ENCODE measurements at regions not wholly inside any gene's neighbourhood (a gene's known extent, or its start where the extent isn't known, plus 50 kb on each side); places are given as distances from the start of the nearest gene placed in this dataset.

DNA sequence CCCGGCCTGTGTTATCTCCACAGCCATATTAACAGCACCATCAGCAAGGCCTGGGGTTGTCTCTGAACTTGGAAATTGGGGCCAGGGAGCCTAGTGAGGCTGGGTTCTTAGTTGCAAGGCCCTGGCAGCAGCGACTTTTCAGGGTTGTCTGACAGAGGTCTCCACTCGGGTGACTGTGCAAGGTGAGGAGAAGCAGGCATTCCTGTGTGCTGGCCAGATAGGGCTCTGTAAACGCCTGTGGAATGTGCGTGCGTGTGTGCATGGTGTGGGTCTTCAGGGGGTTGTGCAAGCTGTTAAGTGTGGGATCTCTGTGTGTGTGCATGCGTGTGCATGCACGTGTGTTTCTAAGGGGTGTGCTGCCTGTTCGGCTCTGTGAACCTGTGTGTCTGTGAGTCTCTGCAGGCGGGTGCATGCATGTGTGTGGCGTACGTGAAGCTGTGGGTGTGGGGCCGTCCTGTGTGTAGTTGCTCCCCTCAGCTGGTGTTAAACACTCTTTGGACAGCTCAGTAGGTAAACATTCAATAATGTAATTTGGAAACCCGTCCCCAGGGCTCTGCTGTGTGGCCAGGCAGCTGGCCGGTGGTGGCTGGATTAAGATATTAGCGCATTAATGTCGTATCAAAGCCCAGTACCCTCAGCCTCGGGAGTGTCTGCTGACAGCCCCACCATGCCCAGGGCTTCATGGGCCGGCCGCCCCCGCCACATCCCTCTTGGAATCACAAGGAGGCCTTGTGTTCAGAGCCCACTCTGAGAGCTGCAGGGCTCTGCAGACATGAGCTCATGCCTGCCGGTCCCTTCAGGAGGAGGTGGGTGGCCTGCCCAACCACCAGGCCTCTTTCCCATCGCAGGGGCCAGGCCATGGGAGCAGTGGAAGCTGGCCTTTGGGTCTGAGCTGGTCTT lies 189.9 kb downstream of the FOXD2 start:
- no peaks in the 10 kb centered on the region for H3K27me3 ChIP-seq (ENCODE audit: control insufficient read depth, insufficient read depth, low read length)
- TF ChIP-seq, protein P1, sequence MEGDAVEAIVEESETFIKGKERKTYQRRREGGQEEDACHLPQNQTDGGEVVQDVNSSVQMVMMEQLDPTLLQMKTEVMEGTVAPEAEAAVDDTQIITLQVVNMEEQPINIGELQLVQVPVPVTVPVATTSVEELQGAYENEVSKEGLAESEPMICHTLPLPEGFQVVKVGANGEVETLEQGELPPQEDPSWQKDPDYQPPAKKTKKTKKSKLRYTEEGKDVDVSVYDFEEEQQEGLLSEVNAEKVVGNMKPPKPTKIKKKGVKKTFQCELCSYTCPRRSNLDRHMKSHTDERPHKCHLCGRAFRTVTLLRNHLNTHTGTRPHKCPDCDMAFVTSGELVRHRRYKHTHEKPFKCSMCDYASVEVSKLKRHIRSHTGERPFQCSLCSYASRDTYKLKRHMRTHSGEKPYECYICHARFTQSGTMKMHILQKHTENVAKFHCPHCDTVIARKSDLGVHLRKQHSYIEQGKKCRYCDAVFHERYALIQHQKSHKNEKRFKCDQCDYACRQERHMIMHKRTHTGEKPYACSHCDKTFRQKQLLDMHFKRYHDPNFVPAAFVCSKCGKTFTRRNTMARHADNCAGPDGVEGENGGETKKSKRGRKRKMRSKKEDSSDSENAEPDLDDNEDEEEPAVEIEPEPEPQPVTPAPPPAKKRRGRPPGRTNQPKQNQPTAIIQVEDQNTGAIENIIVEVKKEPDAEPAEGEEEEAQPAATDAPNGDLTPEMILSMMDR (IDR thresholded peaks at IDR 0.05), result no peak
- no peak overlapping the region for H3K9ac ChIP-seq
- H3K4me3 ChIP-seq (ENCODE audit: low read depth, low read length), result no peak overlapping the region
- H3K4me2 ChIP-seq (ENCODE audit: low read length), result no peak overlapping the region
- no peak overlapping the region for H3K27ac ChIP-seq
- no peaks in the 10 kb centered on the region for H3K36me3 ChIP-seq (ENCODE audit: control insufficient read depth, insufficient read depth, low read length)
- H3K79me2 ChIP-seq, result no peaks in the 10 kb centered on the region
- no peak overlapping the region for H2AFZ ChIP-seq
- H3K9me3 ChIP-seq (ENCODE audit: control insufficient read depth, low read length), result no peaks in the 10 kb centered on the region
- no peaks in the 10 kb centered on the region for H3K4me1 ChIP-seq

DNA sequence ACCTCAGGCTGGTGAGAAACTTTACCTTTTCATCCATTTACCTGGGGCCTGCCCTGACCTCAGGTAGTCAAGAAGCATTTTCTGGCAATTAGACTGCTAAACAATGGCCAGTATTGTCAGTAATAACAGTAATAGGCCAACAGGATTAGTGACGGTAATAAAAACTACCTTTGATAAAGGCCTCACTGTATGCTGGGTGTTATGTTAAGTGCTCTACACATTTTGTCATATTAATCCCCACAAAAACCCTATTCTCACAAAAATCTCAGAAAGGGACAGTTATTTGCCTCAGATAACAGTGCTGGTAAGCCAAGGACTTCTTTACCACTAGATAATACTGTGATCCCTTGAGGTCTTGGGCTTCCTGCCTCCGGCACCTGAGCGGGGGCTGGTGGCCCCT lies 191.4 kb downstream of the FOXD2 start:
- Histone ChIP-seq H3K79me2 (no peaks in the 10 kb centered on the region), H3K36me3 (ENCODE audit: control insufficient read depth, insufficient read depth, low read length) (no peaks in the 10 kb centered on the region), H3K27me3 (ENCODE audit: control insufficient read depth, insufficient read depth, low read length) (no peaks in the 10 kb centered on the region), H2AFZ (no peak overlapping the region), H3K9ac (no peak overlapping the region), H3K4me3 (ENCODE audit: low read depth, low read length) (no peak overlapping the region), H3K27ac (no peak overlapping the region), H3K4me2 (ENCODE audit: low read length) (no peak overlapping the region), H3K4me1 (no peaks in the 10 kb centered on the region), H3K9me3 (ENCODE audit: control insufficient read depth, low read length) (no peaks in the 10 kb centered on the region)
- TF ChIP-seq, protein P1 (IDR thresholded peaks at IDR 0.05), result no peak

DNA sequence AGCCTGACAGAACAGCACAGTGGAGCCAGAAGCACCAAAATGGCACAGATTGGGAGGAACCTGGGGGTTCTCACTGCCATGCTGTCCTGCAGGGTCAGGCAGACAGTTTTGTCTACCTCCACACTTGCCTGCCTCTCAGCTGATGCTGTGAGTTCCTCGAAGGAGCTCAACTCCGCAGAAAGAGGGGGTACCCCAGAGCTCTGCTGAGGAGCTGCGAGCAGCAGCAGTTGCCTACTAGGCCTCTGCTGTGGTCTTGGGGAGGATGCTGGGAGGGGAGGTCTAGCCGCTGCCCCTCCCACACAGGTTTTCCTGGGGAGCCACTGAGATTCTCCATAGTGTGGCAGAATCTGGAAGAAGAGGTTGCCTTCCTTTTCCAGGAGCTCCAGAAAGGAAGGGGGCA lies 192.5 kb downstream of the FOXD2 start:
- Histone ChIP-seq H3K27ac (no peak overlapping the region), H3K36me3 (ENCODE audit: control insufficient read depth, insufficient read depth, low read length) (no peaks in the 10 kb centered on the region), H3K4me1 (no peaks in the 10 kb centered on the region), H3K79me2 (no peaks in the 10 kb centered on the region), H3K27me3 (ENCODE audit: control insufficient read depth, insufficient read depth, low read length) (no peaks in the 10 kb centered on the region), H3K9me3 (ENCODE audit: control insufficient read depth, low read length) (no peaks in the 10 kb centered on the region), H2AFZ (no peak overlapping the region), H3K4me3 (ENCODE audit: low read depth, low read length) (no peak overlapping the region), H3K4me2 (ENCODE audit: low read length) (no peak overlapping the region), H3K9ac (no peak overlapping the region)
- TF ChIP-seq, protein P1 (IDR thresholded peaks at IDR 0.05), result no peak

DNA sequence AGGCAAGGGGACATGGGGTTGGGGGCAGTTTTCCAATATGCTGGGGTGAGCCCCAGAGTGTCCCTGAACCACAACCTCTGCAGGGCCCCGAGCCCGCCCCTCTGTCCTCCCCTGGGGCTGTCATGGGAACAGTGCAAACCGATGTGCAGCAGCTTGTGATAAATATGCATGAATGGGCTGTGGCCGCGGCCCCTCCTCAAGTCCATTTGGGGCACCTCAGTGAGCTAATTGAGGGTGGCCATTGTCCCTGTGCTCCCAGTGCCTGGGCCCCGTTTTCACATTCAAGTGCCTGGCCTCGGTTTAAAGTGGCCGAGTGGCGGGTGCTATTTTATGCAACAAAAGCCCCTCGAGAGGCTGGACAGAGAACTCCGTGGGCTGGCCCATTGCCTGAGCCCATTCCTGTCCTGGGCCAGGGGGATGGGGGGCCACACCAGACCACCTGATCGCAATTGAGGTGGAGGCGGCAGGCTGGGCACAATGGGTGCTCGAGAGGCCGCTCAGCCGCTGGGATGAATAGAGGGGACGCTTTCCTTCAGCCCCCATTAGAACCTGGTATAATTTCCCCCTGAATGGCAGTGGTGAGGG lies 193.7 kb downstream of the FOXD2 start:
- no peaks in the 10 kb centered on the region for H3K9me3 ChIP-seq (ENCODE audit: control insufficient read depth, low read length)
- H3K9ac ChIP-seq, result no peak overlapping the region
- TF ChIP-seq, protein P1 (IDR thresholded peaks at IDR 0.05), result no peak
- no peak overlapping the region for H3K27ac ChIP-seq
- no peaks in the 10 kb centered on the region for H3K36me3 ChIP-seq (ENCODE audit: control insufficient read depth, insufficient read depth, low read length)
- H3K79me2 ChIP-seq, result no peaks in the 10 kb centered on the region
- no peak overlapping the region for H2AFZ ChIP-seq
- H3K4me2 ChIP-seq (ENCODE audit: low read length), result no peak overlapping the region
- no peaks in the 10 kb centered on the region for H3K27me3 ChIP-seq (ENCODE audit: control insufficient read depth, insufficient read depth, low read length)
- no peak overlapping the region for H3K4me3 ChIP-seq (ENCODE audit: low read depth, low read length)
- H3K4me1 ChIP-seq, result no peaks in the 10 kb centered on the region
